Stimulated activated naive B cell treated with anti-CD40 and anti-IgM and Interleukin-4, amounts not matched to agents 10 μg/mL and 1 μg/mL and 100 μg/mL, for 72 hours (primary cell): ENCODE measurements at regions not wholly inside any gene's neighbourhood (a gene's known extent, or its start where the extent isn't known, plus 50 kb on each side); places are given as distances from the start of the nearest gene placed in this dataset.
"Not testable (repeated sequence)": the region's sequence is repeated elsewhere in the genome, so short reads cannot be mapped to it uniquely, and the experiment has no call there.

Experiments
- ATAC-seq, 2 donors: fragments of 150-1000 bp; cut with Tn5 transposase; replicated peaks; 2 replicates each; pipeline ENCODE4 v1.10.0; 2021; ENCODE audit warnings: moderate library complexity in 1 of 2
- DNase-seq: peaks from one replicate; pipeline ENCODE4 v3.0.0; 2021
- H3K27ac Mint-ChIP-seq: one replicate; pipeline ENCODE4 v1.8.0; 2022; ENCODE audit warnings: mild to moderate bottlenecking, mixed read lengths
- H3K27me3 Mint-ChIP-seq, 2 donors: one replicate each; pipeline ENCODE4 v1.8.0; 2022; ENCODE audit warnings: mixed read lengths in 2 of 2
- H3K36me3 Mint-ChIP-seq, 2 donors: one replicate each; pipeline ENCODE4 v1.8.0; 2022; ENCODE audit warnings: mixed read lengths in 2 of 2, mild to moderate bottlenecking in 1 of 2
- H3K4me1 Mint-ChIP-seq, 2 donors: one replicate each; pipeline ENCODE4 v1.8.0; 2022; ENCODE audit warnings: mixed read lengths in 2 of 2, mild to moderate bottlenecking in 1 of 2
- H3K4me3 Mint-ChIP-seq, 2 donors: one replicate each; pipeline ENCODE4 v1.8.0; 2022; ENCODE audit warnings: mild to moderate bottlenecking in 2 of 2, mixed read lengths in 2 of 2, moderate library complexity in 1 of 2
- H3K9me3 Mint-ChIP-seq, 2 donors: one replicate each; pipeline ENCODE4 v1.8.0; 2022; ENCODE audit warnings: mixed read lengths in 2 of 2, mild to moderate bottlenecking in 1 of 2

DNA sequence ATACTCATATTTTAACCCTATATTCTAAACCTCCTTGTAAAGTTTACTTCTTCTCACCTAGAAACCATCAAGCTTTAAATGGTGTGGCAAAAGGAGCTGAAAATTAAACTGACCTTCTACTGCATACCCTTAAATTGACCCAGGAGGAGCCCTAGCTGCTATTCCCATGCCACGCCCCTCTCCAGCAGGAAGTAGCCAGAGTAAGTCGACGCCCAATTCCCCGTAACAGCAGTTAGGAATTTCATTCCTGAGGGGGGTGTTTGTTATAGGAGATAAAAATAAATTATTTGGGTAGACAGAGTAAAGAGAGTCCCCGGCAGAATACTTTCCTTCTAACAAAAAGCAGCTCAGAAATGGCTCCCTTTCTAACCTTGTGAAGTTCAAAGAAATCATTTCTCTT is 111.8 kb upstream of the FAM174A start:
- no peaks in the 10 kb centered on the region for H3K27me3 Mint-ChIP-seq
- no peak overlapping the region for H3K4me3 Mint-ChIP-seq
- H3K36me3 Mint-ChIP-seq, result peaks cover 4% of the 10 kb centered on the region in 2 donors
- H3K27ac Mint-ChIP-seq, result no peak overlapping the region
- H3K9me3 Mint-ChIP-seq, result peaks cover 6 to 9% of the 10 kb centered on the region in 2 donors
- no peak for DNase-seq
- no peak for ATAC-seq
- H3K4me1 Mint-ChIP-seq, result no peaks in the 10 kb centered on the region

DNA sequence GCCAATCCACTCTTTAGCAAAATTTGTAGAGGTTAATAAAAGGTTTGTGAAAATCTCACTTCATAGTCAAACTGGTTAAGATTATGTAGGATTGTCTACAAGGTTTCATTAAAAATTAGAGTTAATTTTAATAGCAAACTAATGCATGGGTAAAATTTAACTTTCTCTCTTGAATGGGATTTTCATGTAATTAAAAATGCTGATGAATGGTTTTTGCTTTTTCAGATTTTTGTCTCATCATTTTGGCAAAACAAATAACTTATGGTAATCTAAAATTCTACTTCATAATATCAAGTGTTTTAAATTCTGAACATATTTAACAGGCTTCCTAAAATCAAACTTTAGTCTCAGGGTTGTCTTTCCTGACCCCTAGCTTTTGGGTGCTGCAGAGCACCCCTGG is 113.8 kb upstream of the FAM174A start:
- Mint-ChIP-seq H3K36me3 (peaks cover 4% of the 10 kb centered on the region in 2 donors), H3K4me3 (no peak overlapping the region), H3K9me3 (peaks cover 6 to 9% of the 10 kb centered on the region in 2 donors), H3K27me3 (no peaks in the 10 kb centered on the region), H3K4me1 (no peaks in the 10 kb centered on the region), H3K27ac (no peak overlapping the region)
- ATAC-seq (no peak), DNase-seq (no peak)

DNA sequence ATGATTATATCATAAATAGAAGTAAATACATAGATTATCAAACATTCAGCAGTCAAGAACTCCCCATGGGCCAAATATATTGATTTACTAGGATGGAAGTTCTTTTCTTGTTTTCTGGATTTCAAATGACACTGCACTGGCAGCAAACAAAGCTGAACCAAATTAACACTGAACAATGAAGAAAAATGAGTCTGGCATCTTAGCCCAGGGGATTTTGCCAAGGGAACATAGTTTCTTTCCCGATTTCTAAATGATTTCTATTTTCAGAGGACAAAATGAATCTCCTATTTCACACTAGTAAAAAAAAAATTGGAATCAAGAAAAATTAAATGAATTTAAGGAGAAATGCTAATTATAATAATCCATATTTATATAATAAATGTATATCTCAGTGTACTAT is 116.9 kb upstream of the FAM174A start:
- Mint-ChIP-seq H3K4me3 (no peak overlapping the region), H3K36me3 (no peaks in the 10 kb centered on the region), H3K27me3 (no peaks in the 10 kb centered on the region), H3K27ac (no peak overlapping the region), H3K4me1 (no peaks in the 10 kb centered on the region), H3K9me3 (no peaks in the 10 kb centered on the region)
- ATAC-seq, result no peak
- DNase-seq, result no peak

DNA sequence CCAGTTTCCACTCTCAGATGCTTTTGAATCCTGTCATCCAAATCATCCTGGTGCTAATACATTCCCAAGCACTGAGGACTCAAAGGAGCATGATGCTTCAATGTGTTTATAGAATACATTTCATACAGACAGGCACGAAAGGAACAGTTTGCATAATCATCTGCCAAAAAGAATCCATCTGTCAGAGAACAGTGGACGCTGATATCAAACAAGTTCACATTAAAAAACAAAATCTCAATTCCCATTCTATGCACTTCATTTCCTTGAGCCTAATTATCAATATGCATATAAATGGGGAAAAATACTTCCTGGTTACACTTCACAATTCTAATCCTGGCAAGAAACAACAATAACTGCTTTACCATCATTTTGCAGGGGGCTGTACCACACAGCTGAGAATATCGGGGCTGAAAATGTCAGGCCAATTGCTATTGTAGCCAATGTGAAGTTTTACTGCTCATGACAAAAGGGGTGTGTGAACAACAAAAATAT is 125.5 kb upstream of the FAM174A start:
- ATAC-seq (no peak), DNase-seq (no peak)
- Mint-ChIP-seq H3K27me3 (no peaks in the 10 kb centered on the region), H3K9me3 (no peaks in the 10 kb centered on the region), H3K4me1 (no peaks in the 10 kb centered on the region), H3K27ac (no peak overlapping the region), H3K4me3 (no peak overlapping the region), H3K36me3 (no peaks in the 10 kb centered on the region)

GRCh38 chr5:100407053-100407452 is 128.1 kb upstream of the FAM174A start:
- H3K36me3 Mint-ChIP-seq, result no peaks in the 10 kb centered on the region
- no peak overlapping the region for H3K4me3 Mint-ChIP-seq
- DNase-seq (no peak), ATAC-seq (no peak)
- H3K4me1 Mint-ChIP-seq, result no peaks in the 10 kb centered on the region
- no peaks in the 10 kb centered on the region for H3K9me3 Mint-ChIP-seq
- H3K27me3 Mint-ChIP-seq, result no peaks in the 10 kb centered on the region
- no peak overlapping the region for H3K27ac Mint-ChIP-seq

DNA sequence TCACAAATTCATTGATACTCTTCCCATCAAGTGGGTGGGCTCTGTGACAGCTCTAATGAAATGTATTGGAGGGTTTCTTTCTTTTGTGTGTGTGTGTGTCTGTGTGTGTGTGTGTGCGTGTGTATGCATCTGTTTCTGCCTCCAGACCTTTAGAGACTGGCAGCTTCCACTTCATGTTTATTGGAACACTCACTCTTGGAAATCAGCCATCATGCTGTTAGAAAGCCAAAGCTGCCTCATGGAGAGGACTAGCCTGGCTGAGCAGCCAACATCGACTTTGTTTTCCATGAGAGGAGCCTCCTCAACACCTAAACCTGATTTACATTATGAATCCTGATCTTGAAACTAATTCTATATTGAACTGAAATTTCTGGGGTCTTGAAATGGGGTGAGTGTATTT is 128.5 kb upstream of the FAM174A start:
- H3K27me3 Mint-ChIP-seq, result no peaks in the 10 kb centered on the region
- no peak for ATAC-seq
- no peaks in the 10 kb centered on the region for H3K4me1 Mint-ChIP-seq
- no peak overlapping the region for H3K27ac Mint-ChIP-seq
- DNase-seq, result no peak
- H3K4me3 Mint-ChIP-seq, result no peak overlapping the region
- no peaks in the 10 kb centered on the region for H3K36me3 Mint-ChIP-seq
- no peaks in the 10 kb centered on the region for H3K9me3 Mint-ChIP-seq

GRCh38 chr5:100402071-100402470 is 133.1 kb upstream of the FAM174A start:
- H3K4me1 Mint-ChIP-seq, result no peaks in the 10 kb centered on the region
- no peaks in the 10 kb centered on the region for H3K36me3 Mint-ChIP-seq
- H3K9me3 Mint-ChIP-seq, result no peaks in the 10 kb centered on the region
- H3K27me3 Mint-ChIP-seq, result no peaks in the 10 kb centered on the region
- H3K27ac Mint-ChIP-seq, result no peak overlapping the region
- H3K4me3 Mint-ChIP-seq, result no peak overlapping the region
- ATAC-seq (no peak), DNase-seq (no peak)

DNA sequence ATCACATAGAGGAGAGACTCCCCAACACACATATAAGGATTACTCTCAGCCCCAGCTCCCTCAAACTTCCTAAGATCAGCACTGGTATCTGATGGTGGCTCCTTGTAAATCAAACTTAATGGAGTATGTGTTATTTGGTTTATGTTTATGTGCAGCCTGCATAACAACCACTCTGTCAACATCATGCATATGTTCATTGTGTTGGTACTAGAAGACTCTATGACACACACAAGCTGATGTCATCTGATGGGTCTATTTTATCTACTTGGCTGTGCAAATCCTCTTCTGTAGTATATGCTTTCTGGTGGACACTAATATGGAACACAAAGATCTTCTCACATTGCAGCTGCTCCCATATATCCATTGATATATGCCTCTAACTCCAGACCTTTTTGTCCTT is 134.0 kb upstream of the FAM174A start:
- Mint-ChIP-seq H3K27me3 (no peaks in the 10 kb centered on the region), H3K27ac (no peak overlapping the region), H3K4me1 (no peaks in the 10 kb centered on the region), H3K4me3 (no peak overlapping the region), H3K9me3 (no peaks in the 10 kb centered on the region), H3K36me3 (no peaks in the 10 kb centered on the region)
- ATAC-seq (no peak), DNase-seq (no peak)

DNA sequence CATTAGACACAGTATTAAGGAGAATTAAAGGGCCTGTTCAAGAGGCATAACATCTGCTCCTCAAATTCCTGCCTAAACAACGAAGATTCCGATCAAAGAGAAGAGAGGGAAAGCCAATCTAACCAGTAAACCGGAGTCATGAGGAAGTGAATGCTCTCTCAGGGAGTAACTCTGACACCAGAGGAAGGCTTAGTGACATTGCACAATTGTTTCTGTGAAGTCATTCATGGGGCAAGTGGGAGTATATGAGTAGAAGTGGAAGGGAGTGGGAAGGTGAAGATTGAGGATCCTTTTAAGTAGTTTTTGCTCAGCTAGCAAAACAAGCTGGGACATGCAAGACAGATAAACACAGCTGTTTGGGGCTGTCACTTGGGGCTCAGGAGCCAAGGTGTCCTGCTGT is 136.4 kb upstream of the FAM174A start:
- not testable (repeated sequence) for H3K9me3 Mint-ChIP-seq, H3K4me1 Mint-ChIP-seq, H3K27me3 Mint-ChIP-seq, H3K27ac Mint-ChIP-seq, DNase-seq, H3K36me3 Mint-ChIP-seq, H3K4me3 Mint-ChIP-seq, ATAC-seq

DNA sequence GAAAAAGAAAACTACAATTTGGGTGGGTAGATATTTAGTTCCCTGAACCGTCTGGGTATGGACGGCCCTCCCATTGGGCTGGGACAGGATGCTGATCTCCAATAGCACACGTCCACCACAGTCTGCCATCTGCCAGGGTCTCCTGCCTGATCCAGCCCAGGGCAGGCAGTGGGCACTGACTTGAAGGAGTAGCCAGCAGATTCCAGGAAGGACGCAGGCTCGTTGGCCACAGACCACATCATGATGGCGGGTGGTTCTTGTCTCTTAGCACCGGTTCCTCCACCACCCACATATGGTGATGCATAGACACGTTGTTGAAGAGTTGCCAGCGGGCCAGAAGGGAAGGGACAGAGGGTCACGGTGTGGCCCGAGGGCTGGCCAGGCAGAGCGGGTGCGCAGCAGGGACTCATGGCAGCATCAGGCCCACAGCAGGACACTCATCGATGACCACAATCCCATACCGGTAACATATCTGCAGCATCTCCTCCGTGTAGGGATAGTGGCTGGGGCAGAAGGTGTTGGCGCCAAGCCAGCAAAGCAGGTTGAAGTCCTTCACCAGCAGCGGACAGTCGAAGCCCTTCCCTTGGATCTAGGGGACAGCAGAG is 155.8 kb upstream of the FAM174A start:
- not testable (repeated sequence) for DNase-seq, H3K4me1 Mint-ChIP-seq, ATAC-seq, H3K9me3 Mint-ChIP-seq, H3K27me3 Mint-ChIP-seq, H3K27ac Mint-ChIP-seq, H3K4me3 Mint-ChIP-seq, H3K36me3 Mint-ChIP-seq

GRCh38 chr5:100364757-100365478 is 170.3 kb upstream of the FAM174A start:
- not testable (repeated sequence) for H3K36me3 Mint-ChIP-seq

DNA sequence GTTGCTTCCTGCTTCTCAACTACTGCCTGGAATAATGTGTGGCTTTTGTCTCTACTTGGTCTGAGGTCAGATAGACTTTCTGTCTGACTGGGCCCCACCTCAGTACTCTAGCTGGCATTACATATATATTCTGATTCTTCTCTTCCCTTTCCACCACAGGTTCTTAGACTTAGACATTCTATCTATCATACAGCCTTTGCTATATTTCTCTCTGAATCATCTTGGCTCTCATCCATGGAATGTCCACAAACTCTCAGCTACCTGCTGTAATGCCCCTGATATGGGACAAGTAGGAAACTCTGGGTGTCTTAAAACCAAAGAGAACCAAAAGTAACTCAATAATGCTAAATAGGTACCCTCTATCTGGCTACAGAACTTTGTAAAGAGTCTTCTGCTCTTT is 170.8 kb upstream of the FAM174A start:
- H3K9me3 Mint-ChIP-seq, DNase-seq, H3K4me1 Mint-ChIP-seq, H3K27ac Mint-ChIP-seq, H3K27me3 Mint-ChIP-seq, H3K4me3 Mint-ChIP-seq, ATAC-seq, H3K36me3 Mint-ChIP-seq: not testable (repeated sequence)

More at GRCh38 chr5:100364757-100365478, 170.3 kb upstream of the FAM174A start:
- H3K27ac Mint-ChIP-seq, ATAC-seq, H3K27me3 Mint-ChIP-seq, DNase-seq, H3K9me3 Mint-ChIP-seq, H3K4me1 Mint-ChIP-seq, H3K4me3 Mint-ChIP-seq: not testable (repeated sequence)

DNA sequence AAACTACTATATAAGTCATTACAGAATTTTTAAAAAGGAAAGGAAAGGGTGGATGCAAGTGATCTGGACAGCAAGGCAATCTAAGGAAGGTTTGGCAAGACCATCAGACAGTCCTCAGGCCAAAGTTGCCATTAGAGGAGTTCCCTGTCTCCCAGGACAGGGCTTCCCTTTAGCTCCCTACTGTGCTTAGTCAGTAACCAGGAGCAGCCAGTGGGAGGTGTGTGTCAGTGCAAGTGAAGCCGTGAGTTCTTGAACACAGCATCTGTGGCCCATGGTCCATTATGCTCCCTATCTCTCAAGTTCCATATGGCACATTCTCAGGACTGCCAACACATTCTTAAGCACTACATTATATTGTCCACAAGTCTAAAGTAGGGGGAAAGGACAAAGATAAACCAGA is 175.2 kb upstream of the FAM174A start:
- not testable (repeated sequence) for ATAC-seq, H3K36me3 Mint-ChIP-seq, DNase-seq

GRCh38 chr5:100346269-100346668 is 188.9 kb upstream of the FAM174A start:
- H3K9me3 Mint-ChIP-seq, ATAC-seq, H3K36me3 Mint-ChIP-seq, H3K27me3 Mint-ChIP-seq, DNase-seq, H3K27ac Mint-ChIP-seq, H3K4me1 Mint-ChIP-seq, H3K4me3 Mint-ChIP-seq: not testable (repeated sequence)

More for the DNA sequence above, 175.2 kb upstream of the FAM174A start:
- H3K4me3 Mint-ChIP-seq, H3K27ac Mint-ChIP-seq, H3K27me3 Mint-ChIP-seq, H3K9me3 Mint-ChIP-seq, H3K4me1 Mint-ChIP-seq: not testable (repeated sequence)

DNA sequence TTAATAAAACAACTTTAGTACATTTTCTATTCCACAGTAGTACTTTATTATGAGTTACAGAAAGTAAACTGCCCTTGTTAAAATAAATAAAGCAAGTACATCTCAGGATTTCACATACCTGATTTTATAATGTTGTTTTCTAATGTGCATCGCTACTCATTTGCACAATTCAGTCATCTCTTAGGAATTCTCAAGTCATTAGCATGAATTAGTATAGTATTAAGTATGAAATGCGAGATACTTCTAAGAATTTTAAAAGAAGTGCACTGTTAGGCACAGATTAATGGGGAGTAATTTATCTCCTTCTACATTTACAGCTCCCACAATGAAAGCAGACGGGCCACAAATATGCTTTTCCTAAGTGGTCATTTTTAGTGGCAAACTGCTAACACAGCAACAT is 193.7 kb upstream of the FAM174A start:
- H3K4me1 Mint-ChIP-seq, ATAC-seq, H3K4me3 Mint-ChIP-seq, H3K36me3 Mint-ChIP-seq, H3K27me3 Mint-ChIP-seq, H3K9me3 Mint-ChIP-seq, H3K27ac Mint-ChIP-seq, DNase-seq: not testable (repeated sequence)
